ENCODE measurements at regions not wholly inside any gene's neighbourhood (a gene's known extent, or its start where the extent isn't known, plus 50 kb on each side); places are given as distances from the start of the nearest gene placed in this dataset.

GRCh38 chr3:51621091-51621892, 49.8 kb upstream of the TEX264 start:
- Histone ChIP-seq H3K27ac (ENCODE audit: insufficient read depth, low read length) (no peak overlapping the region), H2AFZ (ENCODE audit: low read length) (no peak overlapping the region), H3K4me2 (ENCODE audit: extremely low read depth, insufficient read depth, low read length) (peak overlapping the region; percentile 37), H3K9ac (ENCODE audit: insufficient read depth, low read length) (no peak overlapping the region), H4K20me1 (ENCODE audit: control insufficient read depth, extremely low read depth, insufficient read depth, low read length) (no peaks in the 10 kb centered on the region), H3K36me3 (ENCODE audit: control insufficient read depth, insufficient read depth, low read length) (no peaks in the 10 kb centered on the region), H3K4me3 (replicated peaks in 1 of 4; ENCODE audit: control extremely low read depth in 1 of 4, insufficient read depth in 1 of 4, low read depth in 3 of 4, low read length in 4 of 4) (no peak overlapping the region), H3K79me2 (ENCODE audit: control insufficient read depth, insufficient read depth, low read length) (peaks cover 3% of the 10 kb centered on the region), H3K27me3 (ENCODE audit: control insufficient read depth, insufficient read depth, low read length) (no peaks in the 10 kb centered on the region), H3K9me3 (ENCODE audit: control insufficient read depth, insufficient read depth, low read depth, low read length) (no peaks in the 10 kb centered on the region), H3K4me1 (ENCODE audit: control insufficient read depth, extremely low read depth, insufficient read depth, low read length) (peaks cover 19% of the 10 kb centered on the region)
- TF ChIP-seq EZH2 (IDR thresholded peaks at IDR 0.05; ENCODE audit: low read length, missing control alignments) = no peak
- TF ChIP-seq CTCF (conservative IDR thresholded peaks at IDR 0.05 in 1 of 2, IDR thresholded peaks at IDR 0.05 in 1 of 2; ENCODE audit: low read depth in 1 of 2, low read length in 2 of 2) = no peak
- peak in 1 of 2 donors; percentile 56 for DNase-seq (ENCODE audit: low read depth in 2 of 2)

All from fibroblast of lung (primary cell).